CD14-positive monocyte (primary cell): ENCODE measurements at regions not wholly inside any gene's neighbourhood (a gene's known extent, or its start where the extent isn't known, plus 50 kb on each side); places are given as distances from the start of the nearest gene placed in this dataset.

Source experiments
- DNase-seq, 3 donors: peaks; one replicate each; pipeline ENCODE4 v3.0.0-alpha.2; 2011 to 2022
- H2AFZ ChIP-seq: 2 replicates; pipeline ENCODE4 v1.6.0; 2012; ENCODE audit warnings: mild to moderate bottlenecking, low read depth, low read length, inconsistent platforms; ENCODE audit not compliant: insufficient read depth, poor library complexity, severe bottlenecking
- H3K27ac ChIP-seq, 2 donors: 1 replicate in 1 of 2; 2 replicates in 1 of 2; pipeline ENCODE4 v1.5.1; 2012 to 2013; ENCODE audit warnings: low read length in 2 of 2, control low read depth in 1 of 2, inconsistent platforms in 1 of 2, low read depth in 1 of 2, mild to moderate bottlenecking in 1 of 2
- H3K27me3 ChIP-seq, 2 donors: one replicate each; pipeline versions ENCODE4 v1.6.0 to v1.6.1; 2011 to 2013; ENCODE audit warnings: low read length in 2 of 2; ENCODE audit not compliant: control insufficient read depth in 2 of 2, insufficient read depth in 2 of 2
- H3K36me3 ChIP-seq, 2 donors: replicated peaks in 1 of 2; 1 replicate in 1 of 2; 2 replicates in 1 of 2; pipeline versions ENCODE4 v1.5.1 to v1.6.1; 2012 to 2013; ENCODE audit warnings: low read length in 2 of 2, control low read depth in 1 of 2, inconsistent platforms in 1 of 2, mild to moderate bottlenecking in 1 of 2; ENCODE audit not compliant: insufficient read depth in 2 of 2, control insufficient read depth in 1 of 2
- H3K4me1 ChIP-seq, 2 donors: 1 replicate in 1 of 2; 2 replicates in 1 of 2; pipeline versions ENCODE4 v1.5.1 to v1.6.1; 2012 to 2013; ENCODE audit warnings: low read length in 2 of 2, control low read depth in 1 of 2, inconsistent platforms in 1 of 2, mild to moderate bottlenecking in 1 of 2, moderate library complexity in 1 of 2; ENCODE audit not compliant: insufficient read depth in 2 of 2, control insufficient read depth in 1 of 2
- H3K4me2 ChIP-seq: replicated peaks from 2 replicates; pipeline ENCODE3; 2012; ENCODE audit warnings: low read length, moderate library complexity, mild to moderate bottlenecking; ENCODE audit not compliant: poor library complexity, severe bottlenecking; ENCODE audit errors: extremely low read depth
- H3K4me3 ChIP-seq, 3 experiments: fragments of 200-600 bp in 1 of 3; sonication (generic) in 1 of 3; replicated peaks in 1 of 3; 1 replicate in 2 of 3; 2 replicates in 1 of 3; pipeline ENCODE4 v1.5.1; 2011 to 2013; ENCODE audit warnings: low read length in 3 of 3, mild to moderate bottlenecking in 3 of 3, control low read depth in 2 of 3, low read depth in 2 of 3, inconsistent platforms in 1 of 3, moderate library complexity in 1 of 3
- H3K79me2 ChIP-seq: 2 replicates; pipeline ENCODE4 v1.6.0; 2012; ENCODE audit warnings: mild to moderate bottlenecking, control low read depth, inconsistent platforms, low read length, moderate library complexity; ENCODE audit not compliant: insufficient read depth
- H3K9ac ChIP-seq: 2 replicates; pipeline ENCODE4 v1.6.0; 2017; ENCODE audit warnings: low read length, mild to moderate bottlenecking; ENCODE audit not compliant: insufficient read depth, poor library complexity, severe bottlenecking
- H3K9me3 ChIP-seq, 2 donors: replicated peaks in 1 of 2; 1 replicate in 1 of 2; 2 replicates in 1 of 2; pipeline versions ENCODE4 v1.5.1 to v1.6.1; 2012 to 2013; ENCODE audit warnings: low read length in 2 of 2, control low read depth in 1 of 2; ENCODE audit not compliant: control insufficient read depth in 1 of 2, insufficient read depth in 1 of 2
- H4K20me1 ChIP-seq: 2 replicates; pipeline ENCODE4 v1.6.0; 2012; ENCODE audit warnings: mild to moderate bottlenecking, low read length, control low read depth, moderate library complexity; ENCODE audit not compliant: insufficient read depth
- H3K27ac Mint-ChIP-seq, 7 donors: one replicate each; pipeline ENCODE4 v1.8.0; 2020; ENCODE audit warnings: mild to moderate bottlenecking in 7 of 7, mixed read lengths in 7 of 7, moderate library complexity in 6 of 7, inconsistent platforms in 2 of 7
- H3K27me3 Mint-ChIP-seq, 3 donors: one replicate each; pipeline ENCODE4 v1.8.0; 2021 to 2022; ENCODE audit warnings: low read depth in 3 of 3, mild to moderate bottlenecking in 3 of 3, mixed read lengths in 3 of 3, moderate library complexity in 3 of 3, inconsistent platforms in 1 of 3
- H3K36me3 Mint-ChIP-seq, 2 donors: one replicate each; pipeline ENCODE4 v1.8.0; 2020; ENCODE audit warnings: mixed read lengths in 2 of 2, inconsistent platforms in 1 of 2, mild to moderate bottlenecking in 1 of 2
- H3K4me1 Mint-ChIP-seq: one replicate; pipeline ENCODE4 v1.8.0; 2020; ENCODE audit warnings: mild to moderate bottlenecking, mixed read lengths
- H3K4me3 Mint-ChIP-seq, 2 donors: one replicate each; pipeline ENCODE4 v1.8.0; 2020; ENCODE audit warnings: mild to moderate bottlenecking in 2 of 2, mixed read lengths in 2 of 2, moderate library complexity in 1 of 2
- H3K9me3 Mint-ChIP-seq, 7 donors: one replicate each; pipeline ENCODE4 v1.8.0; 2020 to 2022; ENCODE audit warnings: mixed read lengths in 7 of 7, mild to moderate bottlenecking in 6 of 7, moderate library complexity in 6 of 7, inconsistent platforms in 2 of 7
- WGBS: methylation state at CpG from one replicate; pipeline ENCODE4 v1.1.5; 2013; ENCODE audit warnings: missing lambda C conversion rate; ENCODE audit not compliant: insufficient coverage; 5-methylcytosine and 5-hydroxymethylcytosine counted together
- intact Hi-C, 2 donors: fragments of 100-400 bp; cut with micrococcal nuclease; formaldehyde crosslinking; loops; one replicate each; pipeline versions ENCODE4 v1.15.0 to v1.15.1; 2023
- TF ChIP-seq, protein P1 (sequence below): fragments of 200-600 bp; IDR thresholded peaks from one replicate; pipeline ENCODE4 v1.8.0; 2022; ENCODE audit warnings: antibody characterized with exemption, mild to moderate bottlenecking

DNA sequence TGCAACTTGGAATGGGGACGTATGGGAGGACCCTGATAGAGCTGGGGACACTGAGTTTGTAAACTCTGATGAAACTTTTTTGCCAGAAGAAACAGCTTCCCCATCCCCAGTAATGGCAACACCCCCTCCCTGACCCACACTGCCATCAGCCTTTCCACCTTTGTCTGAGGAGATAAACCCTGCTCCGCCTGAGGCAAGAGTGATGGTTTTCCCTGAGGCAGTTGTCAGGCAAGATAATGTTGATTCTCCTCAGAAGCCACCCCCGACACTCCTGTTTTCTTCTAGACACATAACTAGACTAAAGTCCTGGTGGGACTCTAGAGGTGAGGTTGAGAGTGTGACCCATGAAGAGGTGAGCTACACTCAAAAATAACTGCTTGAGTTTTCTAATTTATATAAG lies 71.9 kb upstream of the STK26 start:
- TF ChIP-seq, protein P1, sequence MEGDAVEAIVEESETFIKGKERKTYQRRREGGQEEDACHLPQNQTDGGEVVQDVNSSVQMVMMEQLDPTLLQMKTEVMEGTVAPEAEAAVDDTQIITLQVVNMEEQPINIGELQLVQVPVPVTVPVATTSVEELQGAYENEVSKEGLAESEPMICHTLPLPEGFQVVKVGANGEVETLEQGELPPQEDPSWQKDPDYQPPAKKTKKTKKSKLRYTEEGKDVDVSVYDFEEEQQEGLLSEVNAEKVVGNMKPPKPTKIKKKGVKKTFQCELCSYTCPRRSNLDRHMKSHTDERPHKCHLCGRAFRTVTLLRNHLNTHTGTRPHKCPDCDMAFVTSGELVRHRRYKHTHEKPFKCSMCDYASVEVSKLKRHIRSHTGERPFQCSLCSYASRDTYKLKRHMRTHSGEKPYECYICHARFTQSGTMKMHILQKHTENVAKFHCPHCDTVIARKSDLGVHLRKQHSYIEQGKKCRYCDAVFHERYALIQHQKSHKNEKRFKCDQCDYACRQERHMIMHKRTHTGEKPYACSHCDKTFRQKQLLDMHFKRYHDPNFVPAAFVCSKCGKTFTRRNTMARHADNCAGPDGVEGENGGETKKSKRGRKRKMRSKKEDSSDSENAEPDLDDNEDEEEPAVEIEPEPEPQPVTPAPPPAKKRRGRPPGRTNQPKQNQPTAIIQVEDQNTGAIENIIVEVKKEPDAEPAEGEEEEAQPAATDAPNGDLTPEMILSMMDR, result no peak
- H3K4me1 Mint-ChIP-seq, result peaks cover 4% of the 10 kb centered on the region

DNA sequence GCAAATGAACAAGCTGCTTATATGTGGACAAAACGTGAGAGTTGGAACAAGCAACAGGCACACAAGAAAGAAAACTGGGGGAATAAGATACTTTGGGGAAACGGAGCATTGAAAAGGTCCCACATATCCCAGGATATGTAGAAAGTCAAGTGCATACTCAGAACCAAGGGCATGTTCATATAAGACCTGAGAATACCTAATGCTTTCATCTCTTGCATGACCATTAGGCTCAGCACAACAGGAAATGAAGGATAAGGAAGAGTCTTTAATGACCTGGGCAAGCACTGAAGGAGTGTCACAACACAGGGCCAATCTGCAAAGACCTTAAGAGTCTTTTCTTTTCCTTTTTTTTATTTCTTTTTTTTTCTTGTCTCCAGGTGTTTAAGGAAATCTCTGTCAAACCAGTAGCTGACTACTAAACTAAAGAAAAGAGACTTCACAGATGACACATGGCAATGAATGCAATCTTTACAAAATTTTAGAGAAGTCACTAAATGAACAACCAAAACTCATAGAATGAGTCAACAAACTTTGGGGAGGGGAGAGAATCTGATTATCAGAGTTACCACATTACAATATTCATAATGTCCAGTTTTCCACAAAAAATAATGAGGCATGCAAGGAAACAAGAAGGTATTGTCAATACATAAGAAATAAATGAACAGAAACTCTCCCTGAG lies 67.9 kb upstream of the STK26 start:
- Mint-ChIP-seq H3K27me3 (peaks cover 0 to 22% (median 0%) of the 10 kb centered on the region in 3 donors), H3K4me3 (no peak overlapping the region), H3K27ac (no peak overlapping the region), H3K9me3 (peaks cover 0 to 2% (median 0%) of the 10 kb centered on the region in 7 donors), H3K4me1 (peaks cover 4% of the 10 kb centered on the region), H3K36me3 (no peaks in the 10 kb centered on the region)
- no peaks in the 10 kb centered on the region for H3K4me1 ChIP-seq
- peaks cover 0 to 15% of the 10 kb centered on the region in 2 donors for H3K27me3 ChIP-seq
- H4K20me1 ChIP-seq, result no peaks in the 10 kb centered on the region
- H3K4me3 ChIP-seq, result no peak overlapping the region
- H3K36me3 ChIP-seq, result no peaks in the 10 kb centered on the region
- TF ChIP-seq, protein P1, result no peak
- H3K79me2 ChIP-seq, result no peaks in the 10 kb centered on the region
- H3K27ac ChIP-seq, result no peak overlapping the region
- no peak overlapping the region for H3K4me2 ChIP-seq
- H3K9me3 ChIP-seq, result no peaks in the 10 kb centered on the region
- H2AFZ ChIP-seq, result no peak overlapping the region
- no peak overlapping the region for H3K9ac ChIP-seq
- DNase-seq, result no peak
- intact Hi-C loops, result no loop called here
- no CpG with 5 or more reads among the region's 2 CpGs for WGBS

More for the DNA sequence above, 71.9 kb upstream of the STK26 start:
- Histone ChIP-seq H3K9me3 (no peaks in the 10 kb centered on the region), H3K9ac (no peak overlapping the region), H2AFZ (no peak overlapping the region), H3K36me3 (no peaks in the 10 kb centered on the region), H3K27me3 (peaks cover 0 to 9% of the 10 kb centered on the region in 2 donors), H3K4me2 (no peak overlapping the region), H3K4me1 (no peaks in the 10 kb centered on the region), H3K79me2 (no peaks in the 10 kb centered on the region), H4K20me1 (no peaks in the 10 kb centered on the region), H3K4me3 (no peak overlapping the region), H3K27ac (no peak overlapping the region)
- no peak overlapping the region for H3K4me3 Mint-ChIP-seq
- no CpG with 5 or more reads among the region's 3 CpGs for WGBS
- no peak overlapping the region for H3K27ac Mint-ChIP-seq
- intact Hi-C loops, result no loop called here
- peaks cover 0 to 2% (median 0%) of the 10 kb centered on the region in 7 donors for H3K9me3 Mint-ChIP-seq
- no peak for DNase-seq
- H3K27me3 Mint-ChIP-seq, result peaks cover 0 to 22% (median 0%) of the 10 kb centered on the region in 3 donors
- H3K36me3 Mint-ChIP-seq, result no peaks in the 10 kb centered on the region
